ENCODE measurements at regions not wholly inside any gene's neighbourhood (a gene's known extent, or its start where the extent isn't known, plus 50 kb on each side); places are given as distances from the start of the nearest gene placed in this dataset.

DNA sequence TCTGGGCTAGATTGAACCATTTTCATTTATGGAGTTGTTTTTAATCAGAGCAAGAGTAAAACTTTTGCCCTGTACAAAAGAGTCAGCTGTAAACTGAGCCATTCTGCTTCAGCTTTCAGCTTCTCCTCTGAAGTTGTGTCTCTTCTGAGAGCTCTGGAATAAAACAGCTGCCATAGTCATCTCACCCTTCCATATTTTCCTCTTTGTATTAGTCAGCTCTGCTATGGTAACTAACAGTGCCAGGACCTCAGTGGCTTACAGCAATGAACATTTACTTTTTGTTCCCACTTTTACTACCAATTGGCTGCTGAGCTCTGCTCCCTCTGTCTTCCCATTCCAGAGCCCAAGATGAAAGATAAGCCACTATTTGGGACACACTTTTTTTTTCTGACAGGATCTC, 178.5 kb downstream of the DAD1 start:
- Histone ChIP-seq H3K27me3 (ENCODE audit: control insufficient read depth, insufficient read depth, low read length) (peaks cover 2% of the 10 kb centered on the region), H3K4me3 (ENCODE audit: low read depth, low read length) (no peak overlapping the region), H3K36me3 (ENCODE audit: control insufficient read depth, insufficient read depth, low read length) (no peaks in the 10 kb centered on the region)
- no peak for FAIRE-seq
- DNase-seq (ENCODE audit: low read depth) = no peak
- TF ChIP-seq, protein P1, sequence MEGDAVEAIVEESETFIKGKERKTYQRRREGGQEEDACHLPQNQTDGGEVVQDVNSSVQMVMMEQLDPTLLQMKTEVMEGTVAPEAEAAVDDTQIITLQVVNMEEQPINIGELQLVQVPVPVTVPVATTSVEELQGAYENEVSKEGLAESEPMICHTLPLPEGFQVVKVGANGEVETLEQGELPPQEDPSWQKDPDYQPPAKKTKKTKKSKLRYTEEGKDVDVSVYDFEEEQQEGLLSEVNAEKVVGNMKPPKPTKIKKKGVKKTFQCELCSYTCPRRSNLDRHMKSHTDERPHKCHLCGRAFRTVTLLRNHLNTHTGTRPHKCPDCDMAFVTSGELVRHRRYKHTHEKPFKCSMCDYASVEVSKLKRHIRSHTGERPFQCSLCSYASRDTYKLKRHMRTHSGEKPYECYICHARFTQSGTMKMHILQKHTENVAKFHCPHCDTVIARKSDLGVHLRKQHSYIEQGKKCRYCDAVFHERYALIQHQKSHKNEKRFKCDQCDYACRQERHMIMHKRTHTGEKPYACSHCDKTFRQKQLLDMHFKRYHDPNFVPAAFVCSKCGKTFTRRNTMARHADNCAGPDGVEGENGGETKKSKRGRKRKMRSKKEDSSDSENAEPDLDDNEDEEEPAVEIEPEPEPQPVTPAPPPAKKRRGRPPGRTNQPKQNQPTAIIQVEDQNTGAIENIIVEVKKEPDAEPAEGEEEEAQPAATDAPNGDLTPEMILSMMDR (IDR thresholded peaks at IDR 0.05; ENCODE audit: insufficient read depth, low read length, severe bottlenecking) = no peak

DNA sequence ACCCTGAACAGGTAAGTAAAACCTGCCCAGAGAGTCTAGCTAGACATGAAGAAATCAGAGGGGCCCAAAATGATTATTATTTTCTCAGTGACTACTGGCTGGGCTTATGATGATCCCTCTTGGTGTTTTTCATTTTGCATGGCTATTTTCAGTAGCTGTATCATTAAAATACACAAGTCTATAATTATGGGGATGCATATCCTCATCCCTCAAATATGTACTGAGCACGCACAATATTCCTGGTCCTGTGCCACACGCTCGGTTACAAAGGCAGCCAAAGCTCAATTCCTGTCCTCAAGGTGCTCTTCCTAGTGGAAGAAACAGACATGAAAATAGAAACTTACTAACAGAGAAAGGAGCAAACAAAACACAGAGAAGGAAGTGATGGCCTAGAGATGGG, 180.0 kb downstream of the DAD1 start:
- no peak for DNase-seq (ENCODE audit: low read depth)
- H3K4me3 ChIP-seq (ENCODE audit: low read depth, low read length) = no peak overlapping the region
- TF ChIP-seq, protein P1 (IDR thresholded peaks at IDR 0.05; ENCODE audit: insufficient read depth, low read length, severe bottlenecking) = no peak
- peaks cover 2% of the 10 kb centered on the region for H3K27me3 ChIP-seq (ENCODE audit: control insufficient read depth, insufficient read depth, low read length)
- H3K36me3 ChIP-seq (ENCODE audit: control insufficient read depth, insufficient read depth, low read length) = no peaks in the 10 kb centered on the region
- no peak for FAIRE-seq

DNA sequence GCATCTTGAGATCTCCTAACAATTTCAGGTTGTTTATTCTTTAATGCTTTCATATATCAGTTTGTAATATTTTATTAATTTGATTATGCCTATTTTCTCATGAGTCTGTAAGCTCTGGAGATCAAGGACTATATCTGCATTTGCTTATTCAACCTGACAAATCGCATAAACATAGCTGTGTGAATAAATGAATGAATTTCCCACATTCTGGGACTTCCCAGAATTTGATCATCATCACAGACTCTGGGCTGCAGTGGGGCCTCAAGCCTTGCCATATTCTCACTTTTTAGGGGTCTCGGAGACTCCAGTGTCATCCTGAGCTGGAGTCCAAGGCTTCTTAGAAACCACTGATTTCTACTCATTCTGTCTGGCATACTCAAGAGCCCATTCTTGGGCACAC, 180.5 kb downstream of the DAD1 start:
- TF ChIP-seq, protein P1 (IDR thresholded peaks at IDR 0.05; ENCODE audit: insufficient read depth, low read length, severe bottlenecking) = no peak
- H3K36me3 ChIP-seq (ENCODE audit: control insufficient read depth, insufficient read depth, low read length) = no peaks in the 10 kb centered on the region
- H3K27me3 ChIP-seq (ENCODE audit: control insufficient read depth, insufficient read depth, low read length) = peaks cover 2% of the 10 kb centered on the region
- FAIRE-seq = no peak
- DNase-seq (ENCODE audit: low read depth) = no peak
- H3K4me3 ChIP-seq (ENCODE audit: low read depth, low read length) = no peak overlapping the region

DNA sequence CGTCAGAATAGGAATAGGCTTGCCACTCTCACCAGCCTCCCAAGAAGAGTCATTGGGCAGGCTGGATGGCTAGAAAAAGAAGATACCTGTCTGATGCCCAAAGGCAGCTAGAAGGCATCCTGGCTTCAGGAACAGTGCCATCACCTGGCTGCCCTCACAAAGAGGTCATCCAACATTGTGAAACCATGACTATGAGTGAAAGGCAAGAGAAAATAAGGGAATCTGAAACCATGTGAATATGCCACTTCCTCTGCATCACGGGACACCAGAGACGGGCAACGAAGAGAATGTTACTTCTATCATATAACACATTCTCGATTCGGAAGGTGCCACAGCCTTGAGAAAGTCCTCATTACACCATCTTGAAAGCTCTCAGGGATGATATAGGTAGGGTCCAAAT, 182.0 kb downstream of the DAD1 start:
- TF ChIP-seq, protein P1 (IDR thresholded peaks at IDR 0.05; ENCODE audit: insufficient read depth, low read length, severe bottlenecking) = no peak
- DNase-seq (ENCODE audit: low read depth) (no peak), FAIRE-seq (no peak)
- Histone ChIP-seq H3K27me3 (ENCODE audit: control insufficient read depth, insufficient read depth, low read length) (no peaks in the 10 kb centered on the region), H3K4me3 (ENCODE audit: low read depth, low read length) (no peak overlapping the region), H3K36me3 (ENCODE audit: control insufficient read depth, insufficient read depth, low read length) (no peaks in the 10 kb centered on the region)

DNA sequence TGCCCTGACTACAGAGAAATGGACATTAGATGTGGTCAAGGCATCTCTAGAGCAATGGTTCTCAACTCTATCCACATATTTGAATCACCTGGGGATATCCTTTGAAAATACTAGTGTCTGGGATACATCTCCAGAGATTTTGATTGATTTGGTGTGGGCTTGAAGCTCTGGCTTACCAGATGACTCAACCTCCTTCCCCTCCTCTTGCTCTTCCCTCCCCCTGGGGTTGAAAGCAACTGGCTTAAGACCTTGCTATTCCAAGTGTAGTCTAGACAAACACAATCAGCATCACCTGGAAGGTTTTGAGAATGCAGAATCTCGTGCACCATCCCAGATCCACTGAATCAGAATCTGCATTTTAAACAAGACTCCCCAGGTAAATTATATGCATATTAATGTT, 183.8 kb downstream of the DAD1 start:
- no peaks in the 10 kb centered on the region for H3K36me3 ChIP-seq (ENCODE audit: control insufficient read depth, insufficient read depth, low read length)
- FAIRE-seq = no peak
- DNase-seq (ENCODE audit: low read depth) = no peak
- no peak overlapping the region for H3K4me3 ChIP-seq (ENCODE audit: low read depth, low read length)
- H3K27me3 ChIP-seq (ENCODE audit: control insufficient read depth, insufficient read depth, low read length) = no peaks in the 10 kb centered on the region
- TF ChIP-seq, protein P1 (IDR thresholded peaks at IDR 0.05; ENCODE audit: insufficient read depth, low read length, severe bottlenecking) = no peak

DNA sequence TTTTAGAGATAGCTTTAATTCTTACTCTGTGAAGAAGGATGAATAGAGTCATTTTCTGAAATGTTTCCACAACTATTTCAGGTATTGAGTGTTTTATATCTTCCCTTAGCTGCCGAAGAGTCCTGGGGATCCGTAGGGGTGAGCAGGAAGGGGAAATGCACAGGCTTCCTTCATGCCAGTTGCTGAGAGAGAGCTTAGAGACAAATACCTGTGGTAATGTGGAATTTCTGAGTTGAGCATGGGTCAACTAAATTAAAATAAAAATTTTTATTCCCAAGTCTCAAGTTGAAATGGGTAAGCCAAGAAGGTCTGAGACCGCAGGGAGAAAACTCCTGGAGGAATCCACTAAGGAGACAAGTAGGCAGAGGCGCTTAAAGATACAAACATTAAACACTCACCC, 185.7 kb downstream of the DAD1 start:
- FAIRE-seq (no peak), DNase-seq (ENCODE audit: low read depth) (no peak)
- Histone ChIP-seq H3K27me3 (ENCODE audit: control insufficient read depth, insufficient read depth, low read length) (no peaks in the 10 kb centered on the region), H3K36me3 (ENCODE audit: control insufficient read depth, insufficient read depth, low read length) (no peaks in the 10 kb centered on the region), H3K4me3 (ENCODE audit: low read depth, low read length) (no peak overlapping the region)
- TF ChIP-seq, protein P1 (IDR thresholded peaks at IDR 0.05; ENCODE audit: insufficient read depth, low read length, severe bottlenecking) = no peak
